Activated CD4-positive, alpha-beta T cell treated with anti-CD3 and anti-CD28 coated beads for 4 hours (primary cell): ENCODE measurements at regions not wholly inside any gene's neighbourhood (a gene's known extent, or its start where the extent isn't known, plus 50 kb on each side); places are given as distances from the start of the nearest gene placed in this dataset.
"Not testable (repeated sequence)": the region's sequence is repeated elsewhere in the genome, so short reads cannot be mapped to it uniquely, and the experiment has no call there.

ENCODE experiments used
- DNase-seq, 2 donors: peaks; one replicate each; pipeline ENCODE4 v3.0.0-alpha.2; 2020

DNA sequence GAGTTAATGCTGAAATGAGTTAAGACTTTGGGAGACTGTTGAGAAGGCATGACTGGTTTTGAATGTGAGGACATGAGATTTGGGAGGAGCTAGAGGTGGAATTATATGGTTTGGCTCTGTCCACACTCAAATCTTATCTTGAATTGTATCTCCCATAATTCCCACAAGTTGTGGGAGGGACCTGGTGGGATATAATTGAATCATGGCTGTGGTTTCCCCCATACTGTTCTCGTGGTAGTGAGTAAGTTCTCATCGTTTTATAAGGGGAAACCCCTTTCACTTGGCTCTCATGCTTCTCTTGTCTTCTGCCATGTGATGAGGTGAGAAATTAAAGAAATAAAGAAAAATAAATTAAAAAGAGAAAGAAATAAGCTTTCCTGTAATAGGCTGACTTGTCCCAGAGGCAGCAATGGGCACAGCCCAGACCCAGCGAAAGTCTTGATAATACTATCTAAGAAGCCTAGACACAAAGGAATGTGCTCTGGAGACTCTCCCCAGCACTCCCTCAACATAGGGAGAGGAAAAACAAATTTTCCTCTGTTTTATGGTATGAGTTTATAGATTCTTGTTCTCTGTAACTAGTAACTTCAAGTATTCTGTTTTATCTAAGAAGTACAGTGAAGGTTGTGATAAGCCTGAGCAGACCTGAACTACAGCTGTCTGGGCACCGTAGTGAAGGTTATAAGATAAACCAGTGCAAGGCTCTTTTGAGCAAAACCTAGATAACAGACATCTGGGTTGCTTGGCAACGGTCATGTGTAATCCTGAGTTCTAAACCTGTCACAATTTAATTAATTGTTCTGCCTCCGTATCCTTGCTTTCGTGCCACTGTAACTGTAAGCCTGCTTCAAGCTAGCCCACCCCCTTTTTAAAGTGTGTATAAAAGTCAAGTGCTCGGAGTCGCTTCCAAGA is 88.9 kb upstream of the ECI2 start:
- DNase-seq: no peak

DNA sequence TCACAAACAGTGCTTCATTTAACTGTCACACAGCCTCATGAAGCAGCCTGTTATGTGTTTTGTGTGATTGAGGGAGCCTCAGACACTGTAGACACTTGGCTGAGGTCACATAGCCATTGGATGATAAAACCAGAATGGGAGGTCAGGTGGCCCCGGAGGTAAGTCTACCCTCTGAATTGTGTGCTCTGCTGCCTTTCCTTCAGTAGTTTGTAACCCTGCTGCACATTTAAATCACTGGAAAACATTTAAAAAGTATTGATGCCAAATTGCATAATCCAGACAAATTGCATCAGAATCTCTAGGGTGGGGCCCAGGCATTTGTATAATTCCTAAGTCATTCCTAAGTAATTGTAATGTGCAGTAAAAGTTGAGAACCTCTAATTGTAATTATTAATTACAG is 85.2 kb upstream of the ECI2 start:
- DNase-seq: no peak

DNA sequence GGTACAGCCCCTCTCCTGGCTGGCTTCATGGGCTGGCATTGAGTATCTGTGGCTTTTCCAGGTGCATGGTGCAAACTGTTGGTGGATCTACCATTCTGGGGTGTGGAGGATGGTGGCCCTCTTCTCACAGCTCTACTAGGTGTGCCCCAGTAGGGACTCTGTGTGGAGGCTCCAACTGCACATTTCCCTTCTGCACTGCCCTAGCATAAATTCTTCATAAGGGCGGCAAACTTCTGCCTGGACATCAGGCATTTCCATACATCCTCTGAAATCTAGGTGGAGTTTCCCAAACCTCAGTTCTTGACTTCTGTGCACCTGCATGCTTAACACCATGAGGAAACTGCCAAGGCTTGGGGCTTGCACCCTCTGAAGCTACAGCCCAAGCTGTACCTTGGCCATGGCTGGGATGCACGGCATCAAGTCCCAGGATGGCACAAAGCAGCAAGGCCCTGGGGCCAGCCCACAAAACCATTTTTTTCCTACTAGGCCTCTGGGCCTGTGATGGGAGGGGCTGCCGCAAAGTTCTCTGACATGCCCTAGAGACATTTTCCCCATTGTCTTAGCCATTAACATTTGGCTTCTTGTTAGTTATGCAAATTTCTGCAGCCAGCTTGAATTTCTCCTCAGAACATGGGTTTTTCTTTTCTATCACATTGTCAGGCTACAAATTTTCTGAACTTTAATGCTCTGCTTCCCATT is 83.4 kb upstream of the ECI2 start:
- DNase-seq: not testable (repeated sequence)

DNA sequence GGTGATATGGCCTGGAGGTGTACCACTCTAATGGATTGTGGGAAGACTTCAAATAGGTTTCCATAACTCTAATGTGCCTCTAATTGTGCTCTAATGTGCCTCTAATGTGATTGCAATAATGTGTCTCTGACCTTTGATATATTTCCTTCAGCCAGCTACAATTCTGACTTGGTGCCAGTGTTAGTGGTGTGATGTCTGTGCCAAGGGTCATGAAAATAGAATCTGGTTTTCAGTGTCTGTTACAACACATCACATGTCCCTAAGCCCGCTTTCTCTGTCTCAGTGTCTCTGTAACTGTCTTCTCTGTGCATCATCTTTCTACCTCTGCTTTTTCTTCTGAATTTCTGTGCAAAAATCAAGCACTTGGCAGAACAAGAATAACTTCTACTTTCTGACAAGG is 77.2 kb upstream of the ECI2 start:
- no peak for DNase-seq

DNA sequence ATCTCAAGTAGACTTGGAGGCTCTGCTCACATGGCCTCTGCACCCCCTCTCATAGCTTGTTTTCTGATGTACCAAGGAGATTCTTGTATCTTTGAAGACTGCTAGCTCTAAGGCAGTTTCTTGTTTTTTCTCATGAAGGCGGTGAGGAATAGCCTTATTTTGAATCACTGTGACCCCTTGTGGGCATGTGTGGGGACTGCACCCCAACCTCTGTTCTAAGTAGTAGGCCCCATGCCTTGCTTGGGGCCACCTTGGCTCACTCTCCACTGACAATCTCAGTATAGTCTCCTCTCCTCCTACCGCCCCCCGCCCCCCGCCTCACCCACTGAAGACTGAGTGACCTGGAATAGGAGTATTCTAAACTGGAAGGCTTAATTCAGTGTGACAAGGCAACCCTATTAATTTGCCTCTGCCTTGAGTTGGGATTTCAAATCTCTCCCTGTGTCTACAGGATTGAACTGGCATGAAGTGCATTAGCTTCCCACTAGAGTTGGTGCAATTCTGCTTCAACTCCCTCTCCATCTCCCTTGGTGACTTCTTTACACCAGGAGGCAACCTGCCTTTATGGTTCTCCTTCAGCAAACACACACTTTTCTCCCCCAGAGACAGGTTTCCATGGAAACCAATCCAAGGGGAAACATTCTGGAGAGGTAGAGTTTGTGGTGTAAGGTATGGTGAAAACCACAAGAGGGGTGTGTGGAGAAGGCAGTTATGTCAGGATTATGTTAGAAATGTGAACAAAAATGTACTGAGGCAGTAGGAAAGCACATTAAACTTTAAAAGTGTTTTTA is 75.4 kb upstream of the ECI2 start:
- peak; percentile 37 to 58 for DNase-seq

- DNase-seq: no peak
These were observed 73.8 kb upstream of the ECI2 start for GRCh38 chr6:4209196-4209595.

- no peak for DNase-seq
These were observed 72.8 kb upstream of the ECI2 start for GRCh38 chr6:4208158-4208557.

- DNase-seq: not testable (repeated sequence)
These were observed 68.5 kb upstream of the ECI2 start for GRCh38 chr6:4203642-4204417.

- no peak for DNase-seq
These were observed 57.3 kb upstream of the ECI2 start for GRCh38 chr6:4192627-4193026.

- DNase-seq: no peak
These were observed 56.8 kb upstream of the ECI2 start for GRCh38 chr6:4192173-4192572.

DNA sequence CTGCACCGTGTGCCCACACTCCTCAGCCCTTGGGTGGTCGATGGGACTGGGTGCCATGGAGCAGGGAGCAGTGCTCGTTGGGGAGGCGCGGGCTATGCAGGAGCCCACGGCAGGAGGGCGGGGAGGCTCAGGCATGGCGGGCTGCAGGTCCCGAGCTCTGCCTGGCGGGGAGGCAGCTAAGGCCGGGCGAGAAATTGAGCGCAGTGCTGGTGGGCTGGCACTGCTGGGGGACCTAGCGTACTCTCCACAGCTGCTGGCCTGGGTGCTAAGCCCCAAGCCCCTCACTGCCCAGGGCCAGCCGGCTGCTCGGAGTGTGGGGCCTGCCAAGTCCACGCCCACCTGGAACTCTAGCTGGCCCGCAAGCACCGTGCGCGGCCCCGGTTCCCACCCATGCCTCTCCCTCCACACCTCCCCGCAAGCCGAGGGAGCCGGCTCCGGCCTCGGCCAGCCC is 55.9 kb upstream of the ECI2 start:
- DNase-seq: no peak

DNA sequence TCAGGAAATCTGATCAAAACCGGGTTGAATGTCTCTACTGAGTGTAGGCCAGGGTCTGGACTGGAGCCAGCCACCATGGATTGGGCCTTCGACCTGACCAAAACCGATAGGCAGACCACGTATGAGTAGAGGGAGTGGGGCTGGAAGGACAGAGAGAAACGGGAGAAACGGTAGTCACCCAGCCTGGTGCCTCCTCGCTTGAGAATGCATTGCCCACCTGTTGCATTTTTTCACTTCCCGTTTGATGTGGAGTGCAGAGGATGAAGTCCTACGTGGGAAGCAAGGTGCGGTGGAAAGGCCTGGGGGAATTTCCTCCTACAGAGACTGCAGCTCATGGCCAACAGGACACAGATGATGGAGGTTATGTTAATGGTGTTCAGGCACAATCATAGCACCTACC is 53.9 kb upstream of the ECI2 start:
- DNase-seq: no peak

GRCh38 chr6:4188801-4189200 is 53.4 kb upstream of the ECI2 start:
- DNase-seq: no peak

DNA sequence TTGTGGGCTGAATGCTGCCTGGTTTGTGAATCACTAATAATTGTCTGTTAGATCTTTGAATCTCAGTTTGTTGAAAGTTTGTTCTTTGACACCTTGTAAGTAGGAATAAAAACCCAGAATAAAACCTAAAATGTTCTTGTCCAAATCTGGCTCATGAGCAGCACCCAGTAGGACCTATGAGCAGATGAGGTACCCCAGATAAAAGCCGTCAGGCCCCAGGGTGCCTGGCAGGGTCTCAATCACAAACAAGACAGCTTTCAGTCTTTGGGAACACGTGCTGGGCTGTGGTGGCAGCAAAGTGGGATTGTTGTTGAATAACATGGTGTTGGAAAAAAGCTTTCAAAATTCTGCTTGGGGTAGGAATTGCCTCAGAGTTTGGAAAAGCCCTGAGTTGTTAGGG is 52.1 kb upstream of the ECI2 start:
- no peak for DNase-seq

GRCh38 chr6:4186385-4186784 is 51.0 kb upstream of the ECI2 start:
- no peak for DNase-seq

DNA sequence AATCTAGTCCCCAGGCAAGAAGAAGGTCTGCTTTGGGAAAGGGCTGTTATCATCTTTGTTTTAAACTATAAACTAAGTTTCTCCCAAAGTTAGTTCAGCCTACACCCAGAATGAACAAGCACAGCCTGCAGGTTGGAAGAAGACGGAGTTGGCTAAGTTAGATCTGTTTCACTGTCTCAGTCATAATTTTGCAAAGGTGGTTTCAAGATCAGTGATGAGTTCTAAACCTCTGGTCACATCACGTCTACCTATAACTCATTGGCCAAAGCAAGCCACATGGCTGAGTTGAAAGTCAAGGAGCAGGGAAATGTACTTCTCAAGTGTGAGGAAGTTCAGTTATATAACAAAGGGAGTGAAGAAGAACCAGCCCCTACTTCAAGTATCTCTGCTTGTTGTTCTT is 50.5 kb upstream of the ECI2 start:
- DNase-seq: no peak

DNA sequence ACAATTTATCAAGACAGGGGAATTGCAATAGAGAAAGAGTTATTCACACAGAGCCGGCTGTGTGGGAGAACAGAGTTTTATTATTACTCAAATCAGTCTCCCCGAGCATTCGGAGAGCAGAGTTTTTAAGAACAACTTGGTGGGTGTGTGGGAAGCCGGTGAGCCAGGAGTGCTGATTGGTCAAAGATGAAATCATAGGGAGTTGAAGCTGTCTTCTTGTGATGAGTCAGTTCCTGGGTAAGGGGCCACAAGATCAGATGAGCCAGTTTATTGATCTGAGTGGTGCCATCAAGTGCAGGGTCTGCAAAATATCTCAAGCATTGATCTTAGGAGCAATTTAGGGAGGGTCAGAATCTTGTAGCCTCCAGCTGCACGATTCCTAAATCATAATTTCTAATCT is 50.0 kb upstream of the ECI2 start:
- DNase-seq: no peak
